Ovary (tissue), 7 donors: ENCODE measurements at regions not wholly inside any gene's neighbourhood (a gene's known extent, or its start where the extent isn't known, plus 50 kb on each side); places are given as distances from the start of the nearest gene placed in this dataset.

Experiments used
- DNase-seq, 5 donors: peaks; one replicate each; pipeline ENCODE4 v3.0.0-alpha.2; 2019 to 2020
- H3K27ac ChIP-seq, 2 donors: fragments of 200-600 bp; one replicate each; pipeline versions ENCODE4 v1.5.1 to v1.8.0; 2019 to 2022
- H3K27me3 ChIP-seq: fragments of 200-600 bp; one replicate; pipeline ENCODE4 v1.8.0; 2022
- H3K36me3 ChIP-seq: fragments of 200-600 bp; sonication (generic); one replicate; pipeline ENCODE4 v1.5.1; 2019
- H3K4me1 ChIP-seq: one replicate; pipeline ENCODE4 v1.8.1; 2013; ENCODE audit warnings: mild to moderate bottlenecking, moderate library complexity; ENCODE audit not compliant: insufficient read depth
- H3K4me3 ChIP-seq: fragments of 200-600 bp; sonication (generic); one replicate; pipeline ENCODE4 v1.5.1; 2017
- H3K9me3 ChIP-seq, 2 donors: fragments of 200-600 bp in 1 of 2; sonication (generic) in 1 of 2; one replicate each; pipeline versions ENCODE4 v1.5.1 to v1.8.1; 2013 to 2019; ENCODE audit warnings: mild to moderate bottlenecking in 1 of 2, moderate library complexity in 1 of 2
- CTCF ChIP-seq, 3 donors: fragments of 450-650 bp in 2 of 3; fragments of 200-600 bp in 1 of 3; IDR thresholded peaks; one replicate each; pipeline versions ENCODE4 v1.5.1 to v1.8.0; 2016 to 2022; ENCODE audit warnings: antibody characterized with exemption in 3 of 3, mild to moderate bottlenecking in 1 of 3
- EP300 ChIP-seq: sonication (generic); formaldehyde crosslinking; IDR thresholded peaks from one replicate; pipeline ENCODE4 v1.6.1; 2017; ENCODE audit warnings: antibody characterized with exemption
- POLR2A ChIP-seq: fragments of 450-650 bp; IDR thresholded peaks from one replicate; pipeline ENCODE4 v1.6.1; 2017; ENCODE audit warnings: antibody characterized with exemption, mild to moderate bottlenecking, moderate library complexity
- WGBS, 3 donors: extraction: QIAGEN DNeasy Blood & Tissue Kit in 1 of 3; methylation state at CpG; one replicate each; pipeline versions ENCODE4 v1.1.5 to v1.1.7; 2013 to 2017; 5-methylcytosine and 5-hydroxymethylcytosine counted together
- intact Hi-C, 4 donors: fragments of 100-400 bp; cut with DNase I; formaldehyde crosslinking; loops; one replicate each; pipeline versions ENCODE4 v1.11.0 to v1.15.1; 2022 to 2023
- donor health status: DM: no; HTN: no; CAD: no; lungs with moderate emphysema.
- donor health status: DM: no; HTN: no; CAD: no.
- donor health status: Bipolar disorder and iron deficiency.
- donor health status: DM: no; HTN: no; CAD: no.
- donor health status: DM: yes; HTN: yes; CAD: no.

- no peaks in the 10 kb centered on the region for H3K4me1 ChIP-seq
- intact Hi-C loops, result no loop called here
- H3K27me3 ChIP-seq, result no peaks in the 10 kb centered on the region
- no peaks in the 10 kb centered on the region for H3K9me3 ChIP-seq
- TF ChIP-seq POLR2A, result no peak
- TF ChIP-seq EP300, result no peak
- no peak for TF ChIP-seq CTCF (IDR thresholded peaks at IDR 0.05)
- 94 to 97% (median 97%) methylated on average over 5 of the region's 5 CpGs for WGBS, 3 donors
- DNase-seq, result no peak
- no peaks in the 10 kb centered on the region for H3K36me3 ChIP-seq
- H3K4me3 ChIP-seq, result no peak overlapping the region
- no peak overlapping the region for H3K27ac ChIP-seq
These were observed 678.1 kb upstream of the CCDC54 start for GRCh38 chr3:106699122-106699521.

GRCh38 chr3:106700981-106701380 is 676.3 kb upstream of the CCDC54 start:
- intact Hi-C loops, result no loop called here
- Histone ChIP-seq H3K27ac (no peak overlapping the region), H3K27me3 (no peaks in the 10 kb centered on the region), H3K4me3 (no peak overlapping the region), H3K9me3 (no peaks in the 10 kb centered on the region), H3K4me1 (no peaks in the 10 kb centered on the region), H3K36me3 (no peaks in the 10 kb centered on the region)
- 83 to 98% (median 86%) methylated on average over 1 of the region's 1 CpG for WGBS, 3 donors
- no peak for DNase-seq
- TF ChIP-seq POLR2A, result no peak
- no peak for TF ChIP-seq EP300
- TF ChIP-seq CTCF (IDR thresholded peaks at IDR 0.05), result no peak

GRCh38 chr3:106703524-106703923 is 673.7 kb upstream of the CCDC54 start:
- WGBS, 3 donors, result 94 to 99% (median 97%) methylated on average over 2 of the region's 2 CpGs
- TF ChIP-seq POLR2A (no peak), EP300 (no peak), CTCF (IDR thresholded peaks at IDR 0.05) (no peak)
- Histone ChIP-seq H3K4me3 (no peak overlapping the region), H3K27ac (no peak overlapping the region), H3K36me3 (no peaks in the 10 kb centered on the region), H3K9me3 (no peaks in the 10 kb centered on the region), H3K27me3 (no peaks in the 10 kb centered on the region), H3K4me1 (no peaks in the 10 kb centered on the region)
- DNase-seq, result no peak
- intact Hi-C loops, result no loop called here

GRCh38 chr3:106707347-106707746 is 669.9 kb upstream of the CCDC54 start:
- no peaks in the 10 kb centered on the region for H3K27me3 ChIP-seq
- no peaks in the 10 kb centered on the region for H3K36me3 ChIP-seq
- WGBS, 3 donors, result 97 to 100% (median 100%) methylated on average over 1 of the region's 1 CpG
- TF ChIP-seq POLR2A (no peak), EP300 (no peak), CTCF (IDR thresholded peaks at IDR 0.05) (no peak)
- H3K9me3 ChIP-seq, result no peaks in the 10 kb centered on the region
- no peak for DNase-seq
- H3K4me1 ChIP-seq, result no peaks in the 10 kb centered on the region
- no peak overlapping the region for H3K4me3 ChIP-seq
- intact Hi-C loops, result no loop called here
- H3K27ac ChIP-seq, result no peak overlapping the region

- no peaks in the 10 kb centered on the region for H3K36me3 ChIP-seq
- no peak overlapping the region for H3K4me3 ChIP-seq
- no peak for TF ChIP-seq CTCF (IDR thresholded peaks at IDR 0.05)
- TF ChIP-seq EP300, result no peak
- no peak for TF ChIP-seq POLR2A
- intact Hi-C loops, result no loop called here
- no peak overlapping the region for H3K27ac ChIP-seq
- no peak for DNase-seq
- H3K27me3 ChIP-seq, result no peaks in the 10 kb centered on the region
- H3K4me1 ChIP-seq, result no peaks in the 10 kb centered on the region
- WGBS, 3 donors, result 96 to 99% (median 97%) methylated on average over 3 of the region's 3 CpGs
- peaks cover 0 to 1% of the 10 kb centered on the region in 2 donors for H3K9me3 ChIP-seq
These were observed 666.6 kb upstream of the CCDC54 start for GRCh38 chr3:106710596-106710995.
